GM21825 (cell line): ENCODE measurements at regions not wholly inside any gene's neighbourhood (a gene's known extent, or its start where the extent isn't known, plus 50 kb on each side); places are given as distances from the start of the nearest gene placed in this dataset.
"Not testable (repeated sequence)": the region's sequence is repeated elsewhere in the genome, so short reads cannot be mapped to it uniquely, and the experiment has no call there.

Experiments used
- ATAC-seq: cut with Tn5 transposase; IDR thresholded peaks from one replicate; pipeline ENCODE4 v1.9.1; 2021; ENCODE audit warnings: mild to moderate bottlenecking, moderate library complexity; ENCODE audit not compliant: unreplicated experiment

- no peak for ATAC-seq
Measured at GRCh38 chr7:65317372-65317771, 56.3 kb upstream of the ZNF92 start.

- no peak for ATAC-seq
Measured at GRCh38 chr7:65310761-65311160, 62.9 kb upstream of the ZNF92 start.

GRCh38 chr7:65308300-65308678, 65.4 kb upstream of the ZNF92 start:
- no peak for ATAC-seq

- ATAC-seq = peak; percentile 67
Measured at GRCh38 chr7:65307651-65308299, 65.9 kb upstream of the ZNF92 start.

- no peak for ATAC-seq
Measured at GRCh38 chr7:65304175-65304574, 69.5 kb upstream of the ZNF92 start.

GRCh38 chr7:65302883-65303282, 70.8 kb upstream of the ZNF92 start:
- ATAC-seq = no peak

- ATAC-seq = no peak
Measured at GRCh38 chr7:65301007-65301406, 72.6 kb upstream of the ZNF92 start.

- ATAC-seq = no peak
Measured at GRCh38 chr7:65295409-65295808, 78.2 kb upstream of the ZNF92 start.

- not testable (repeated sequence) for ATAC-seq
Measured at GRCh38 chr7:65290340-65290739, 83.3 kb upstream of the ZNF92 start.

- ATAC-seq = no peak
Measured at GRCh38 chr7:65287023-65287422, 86.6 kb upstream of the ZNF92 start.

GRCh38 chr7:65285906-65286864, 87.5 kb upstream of the ZNF92 start:
- ATAC-seq = no peak

GRCh38 chr7:65285241-65285640, 88.4 kb upstream of the ZNF92 start:
- ATAC-seq = not testable (repeated sequence)

- ATAC-seq = no peak
Measured at GRCh38 chr7:65279795-65280194, 93.9 kb upstream of the ZNF92 start.

- ATAC-seq = no peak
Measured at GRCh38 chr7:65276822-65277221, 96.8 kb upstream of the ZNF92 start.

- ATAC-seq = not testable (repeated sequence)
Measured at GRCh38 chr7:65271502-65271901, 102.2 kb upstream of the ZNF92 start.

- ATAC-seq = peak; percentile 93
Measured at GRCh38 chr7:65269150-65269856, 104.4 kb upstream of the ZNF92 start.

- ATAC-seq = no peak
Measured at GRCh38 chr7:65268782-65269149, 104.9 kb upstream of the ZNF92 start.

- ATAC-seq = no peak
Measured at GRCh38 chr7:65265933-65266519, 107.6 kb upstream of the ZNF92 start.

GRCh38 chr7:65264258-65264657, 109.4 kb upstream of the ZNF92 start:
- ATAC-seq = no peak

GRCh38 chr7:65260673-65261072, 113.0 kb upstream of the ZNF92 start:
- ATAC-seq = not testable (repeated sequence)

GRCh38 chr7:65259864-65260525, 113.7 kb upstream of the ZNF92 start:
- ATAC-seq = not testable (repeated sequence)
